Psoas muscle (tissue), 7 donors: ENCODE measurements at regions not wholly inside any gene's neighbourhood (a gene's known extent, or its start where the extent isn't known, plus 50 kb on each side); places are given as distances from the start of the nearest gene placed in this dataset.

Experiments
- ATAC-seq, 4 donors: fragments of 200-7000 bp; cut with Tn5 transposase; one replicate each; pipeline ENCODE4 v1.9.1; 2020; ENCODE audit warnings: moderate library complexity in 3 of 4, mild to moderate bottlenecking in 2 of 4
- DNase-seq, 2 donors: peaks; one replicate each; pipeline ENCODE4 v3.0.0-alpha.2; 2020
- H3K27ac ChIP-seq: fragments of 200-600 bp; one replicate; pipeline ENCODE4 v1.8.0; 2022
- H3K27me3 ChIP-seq, 3 donors: fragments of 200-600 bp in 1 of 3; one replicate each; pipeline versions ENCODE4 v1.6.1 to v1.8.0; 2013 to 2022; ENCODE audit warnings: low read length in 2 of 3, mild to moderate bottlenecking in 2 of 3, moderate library complexity in 1 of 3; ENCODE audit not compliant: insufficient read depth in 3 of 3
- H3K36me3 ChIP-seq, 2 donors: fragments of 200-600 bp in 1 of 2; one replicate each; pipeline versions ENCODE4 v1.6.1 to v1.8.0; 2013 to 2022; ENCODE audit warnings: low read depth in 1 of 2, mild to moderate bottlenecking in 1 of 2, moderate library complexity in 1 of 2; ENCODE audit not compliant: insufficient read depth in 1 of 2
- H3K4me1 ChIP-seq: fragments of 200-600 bp; one replicate; pipeline ENCODE4 v1.8.0; 2022
- H3K4me3 ChIP-seq: fragments of 200-600 bp; one replicate; pipeline ENCODE4 v1.8.0; 2022; ENCODE audit warnings: mild to moderate bottlenecking
- H3K9me3 ChIP-seq: fragments of 200-600 bp; one replicate; pipeline ENCODE4 v1.8.0; 2022
- CTCF ChIP-seq: fragments of 200-600 bp; IDR thresholded peaks from one replicate; pipeline ENCODE4 v1.8.0; 2022; ENCODE audit warnings: antibody characterized with exemption
- WGBS, 3 donors: extraction: QIAGEN DNeasy Blood & Tissue Kit; methylation state at CpG; one replicate each; pipeline versions ENCODE4 v1.1.6 to v1.1.7; 2013; 5-methylcytosine and 5-hydroxymethylcytosine counted together
- intact Hi-C, 2 donors: fragments of 100-400 bp; cut with DNase I; formaldehyde crosslinking; loops; one replicate each; pipeline versions ENCODE4 v1.11.0 to v1.14.2; 2022
- donor health status: healthy with polysubstance abuse.
- donor health status: DM: no; HTN: no; CAD: no; lungs with moderate emphysema.
- donor health status: Bipolar disorder and iron deficiency.
- donor health status: healthy.
- donor health status: DM: yes; HTN: yes; CAD: no.
- donor health status: DM: no; HTN: no; CAD: no.
- donor health status: DM: yes; HTN: yes; CAD: no.

- Histone ChIP-seq H3K9me3 (no peaks in the 10 kb centered on the region), H3K36me3 (no peaks in the 10 kb centered on the region), H3K27me3 (no peaks in the 10 kb centered on the region), H3K4me3 (no peak overlapping the region), H3K4me1 (no peaks in the 10 kb centered on the region), H3K27ac (no peak overlapping the region)
- ATAC-seq, result no peak
- intact Hi-C loops, result no loop called here
- DNase-seq, result no peak
- 81 to 93% (median 86%) methylated on average over 2 of the region's 2 CpGs for WGBS, 3 donors
- TF ChIP-seq CTCF, result no peak
Observed at GRCh38 chr6:12555267-12555666, 161.3 kb upstream of the PHACTR1 start.

- intact Hi-C loops, result no loop called here
- H3K27ac ChIP-seq, result no peak overlapping the region
- 85 to 87% (median 87%) methylated on average over 3 of the region's 3 CpGs for WGBS, 3 donors
- H3K4me3 ChIP-seq, result no peak overlapping the region
- H3K27me3 ChIP-seq, result no peaks in the 10 kb centered on the region
- DNase-seq (no peak), ATAC-seq (no peak)
- no peaks in the 10 kb centered on the region for H3K9me3 ChIP-seq
- H3K36me3 ChIP-seq, result no peaks in the 10 kb centered on the region
- no peaks in the 10 kb centered on the region for H3K4me1 ChIP-seq
- TF ChIP-seq CTCF, result no peak
Observed at GRCh38 chr6:12555781-12556180, 160.8 kb upstream of the PHACTR1 start.

- H3K36me3 ChIP-seq, result no peaks in the 10 kb centered on the region
- ATAC-seq, result no peak
Observed at GRCh38 chr6:12557765-12558164, 158.8 kb upstream of the PHACTR1 start.

GRCh38 chr6:12560315-12560714, 156.3 kb upstream of the PHACTR1 start:
- WGBS, 3 donors, result 78 to 86% (median 82%) methylated on average over 5 of the region's 5 CpGs
- Histone ChIP-seq H3K27ac (no peak overlapping the region), H3K9me3 (peaks cover 3% of the 10 kb centered on the region), H3K27me3 (no peaks in the 10 kb centered on the region), H3K36me3 (no peaks in the 10 kb centered on the region), H3K4me1 (no peaks in the 10 kb centered on the region), H3K4me3 (no peak overlapping the region)
- DNase-seq, result no peak
- TF ChIP-seq CTCF, result no peak
- intact Hi-C loops, result no loop called here
- no peak for ATAC-seq

More at GRCh38 chr6:12557765-12558164, 158.8 kb upstream of the PHACTR1 start:
- no peak for DNase-seq
- no peaks in the 10 kb centered on the region for H3K9me3 ChIP-seq
- H3K27ac ChIP-seq, result no peak overlapping the region
- no peak overlapping the region for H3K4me3 ChIP-seq
- no peak for TF ChIP-seq CTCF
- 62 to 74% (median 63%) methylated on average over 2 of the region's 2 CpGs for WGBS, 3 donors
- intact Hi-C loops, result no loop called here
- no peaks in the 10 kb centered on the region for H3K27me3 ChIP-seq
- H3K4me1 ChIP-seq, result no peaks in the 10 kb centered on the region

- Histone ChIP-seq H3K27ac (no peak overlapping the region), H3K9me3 (peaks cover 3% of the 10 kb centered on the region), H3K4me3 (no peak overlapping the region), H3K27me3 (no peaks in the 10 kb centered on the region), H3K4me1 (no peaks in the 10 kb centered on the region), H3K36me3 (no peaks in the 10 kb centered on the region)
- intact Hi-C loops, result no loop called here
- DNase-seq (no peak), ATAC-seq (no peak)
- WGBS, 3 donors, result 94% methylated on average over 2 of the region's 2 CpGs
- no peak for TF ChIP-seq CTCF
Observed at GRCh38 chr6:12566618-12567123, 149.9 kb upstream of the PHACTR1 start.
